A673 (cell line): ENCODE measurements at regions not wholly inside any gene's neighbourhood (a gene's known extent, or its start where the extent isn't known, plus 50 kb on each side); places are given as distances from the start of the nearest gene placed in this dataset.

ENCODE experiments used
- EZH2 ChIP-seq: fragments of 200-600 bp; sonication (generic); IDR thresholded peaks from 2 replicates; pipeline ENCODE4 v1.6.1; 2017; ENCODE audit warnings: borderline replicate concordance, low read depth, mild to moderate bottlenecking, mixed read lengths, antibody characterized with exemption, low read length; ENCODE audit not compliant: poor library complexity, severe bottlenecking
- TF ChIP-seq, protein P1 (sequence below): fragments of 300-800, 200-600 bp; sonication (generic); conservative IDR thresholded peaks from 2 replicates; pipeline ENCODE4 v1.5.1; 2017; ENCODE audit warnings: low read depth, mild to moderate bottlenecking, antibody characterized with exemption, low read length, moderate library complexity, mixed read lengths

DNA sequence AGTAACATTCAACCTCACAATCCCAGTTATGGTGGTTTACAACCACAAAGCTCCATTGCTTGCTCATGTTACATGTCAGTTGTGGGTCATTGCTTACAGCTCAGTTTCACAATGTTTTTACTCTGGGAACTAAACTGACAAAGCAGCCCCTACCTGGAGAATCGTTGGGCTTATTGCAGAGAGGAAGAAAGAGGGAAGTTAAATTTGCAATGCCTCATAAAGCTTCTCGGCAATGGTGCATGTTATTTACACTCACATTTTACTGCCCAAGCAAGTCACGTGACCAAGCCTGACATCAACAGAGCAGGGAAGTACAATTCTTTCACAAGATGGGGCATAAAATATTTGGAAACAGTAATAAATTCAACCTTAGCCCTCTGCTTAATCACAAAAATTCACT lies 441.6 kb downstream of the TDRD3 start:
- TF ChIP-seq, protein P1, sequence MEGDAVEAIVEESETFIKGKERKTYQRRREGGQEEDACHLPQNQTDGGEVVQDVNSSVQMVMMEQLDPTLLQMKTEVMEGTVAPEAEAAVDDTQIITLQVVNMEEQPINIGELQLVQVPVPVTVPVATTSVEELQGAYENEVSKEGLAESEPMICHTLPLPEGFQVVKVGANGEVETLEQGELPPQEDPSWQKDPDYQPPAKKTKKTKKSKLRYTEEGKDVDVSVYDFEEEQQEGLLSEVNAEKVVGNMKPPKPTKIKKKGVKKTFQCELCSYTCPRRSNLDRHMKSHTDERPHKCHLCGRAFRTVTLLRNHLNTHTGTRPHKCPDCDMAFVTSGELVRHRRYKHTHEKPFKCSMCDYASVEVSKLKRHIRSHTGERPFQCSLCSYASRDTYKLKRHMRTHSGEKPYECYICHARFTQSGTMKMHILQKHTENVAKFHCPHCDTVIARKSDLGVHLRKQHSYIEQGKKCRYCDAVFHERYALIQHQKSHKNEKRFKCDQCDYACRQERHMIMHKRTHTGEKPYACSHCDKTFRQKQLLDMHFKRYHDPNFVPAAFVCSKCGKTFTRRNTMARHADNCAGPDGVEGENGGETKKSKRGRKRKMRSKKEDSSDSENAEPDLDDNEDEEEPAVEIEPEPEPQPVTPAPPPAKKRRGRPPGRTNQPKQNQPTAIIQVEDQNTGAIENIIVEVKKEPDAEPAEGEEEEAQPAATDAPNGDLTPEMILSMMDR, result no peak
- no peak for TF ChIP-seq EZH2
